Liver (tissue), 3 donors: ENCODE measurements at regions not wholly inside any gene's neighbourhood (a gene's known extent, or its start where the extent isn't known, plus 50 kb on each side); places are given as distances from the start of the nearest gene placed in this dataset.

Source experiments
- HNF4A ChIP-seq, 2 donors: conservative IDR thresholded peaks; 2 replicates each; pipeline ENCODE4 v1.6.1; 2016; ENCODE audit warnings: antibody characterized with exemption in 2 of 2, mild to moderate bottlenecking in 2 of 2
- TF ChIP-seq, protein P1 (sequence below): fragments of 150-350 bp; IDR thresholded peaks from 2 replicates; pipeline ENCODE4 v1.5.1; 2017; ENCODE audit warnings: improper control_type of control experiment, low read depth, low read length; ENCODE audit not compliant: missing input control
- donor health status: healthy.
- donor health status: healthy.

DNA sequence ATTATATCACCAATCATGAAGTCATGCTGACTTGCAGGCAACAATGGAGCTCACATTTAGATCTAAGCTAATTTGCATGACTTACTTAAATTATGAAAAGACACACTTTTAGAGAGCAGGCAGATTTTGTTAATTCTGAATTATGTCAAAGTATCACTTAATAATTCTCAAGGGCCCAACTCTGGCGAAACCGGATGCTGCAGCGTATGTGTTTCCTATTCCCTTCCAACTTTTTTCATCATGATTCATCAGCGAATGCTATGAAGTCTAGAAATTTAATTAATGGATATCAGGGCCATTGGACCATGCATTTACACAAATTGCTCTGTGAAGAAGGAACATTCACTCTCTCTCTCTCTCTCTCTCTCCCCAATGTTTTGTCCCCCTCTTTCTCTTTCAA lies 63.5 kb upstream of the GOLGA8A start:
- TF ChIP-seq, protein P1, sequence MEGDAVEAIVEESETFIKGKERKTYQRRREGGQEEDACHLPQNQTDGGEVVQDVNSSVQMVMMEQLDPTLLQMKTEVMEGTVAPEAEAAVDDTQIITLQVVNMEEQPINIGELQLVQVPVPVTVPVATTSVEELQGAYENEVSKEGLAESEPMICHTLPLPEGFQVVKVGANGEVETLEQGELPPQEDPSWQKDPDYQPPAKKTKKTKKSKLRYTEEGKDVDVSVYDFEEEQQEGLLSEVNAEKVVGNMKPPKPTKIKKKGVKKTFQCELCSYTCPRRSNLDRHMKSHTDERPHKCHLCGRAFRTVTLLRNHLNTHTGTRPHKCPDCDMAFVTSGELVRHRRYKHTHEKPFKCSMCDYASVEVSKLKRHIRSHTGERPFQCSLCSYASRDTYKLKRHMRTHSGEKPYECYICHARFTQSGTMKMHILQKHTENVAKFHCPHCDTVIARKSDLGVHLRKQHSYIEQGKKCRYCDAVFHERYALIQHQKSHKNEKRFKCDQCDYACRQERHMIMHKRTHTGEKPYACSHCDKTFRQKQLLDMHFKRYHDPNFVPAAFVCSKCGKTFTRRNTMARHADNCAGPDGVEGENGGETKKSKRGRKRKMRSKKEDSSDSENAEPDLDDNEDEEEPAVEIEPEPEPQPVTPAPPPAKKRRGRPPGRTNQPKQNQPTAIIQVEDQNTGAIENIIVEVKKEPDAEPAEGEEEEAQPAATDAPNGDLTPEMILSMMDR = no peak
- no peak for TF ChIP-seq HNF4A (conservative IDR thresholded peaks at IDR 0.05)
